Esophagus muscularis mucosa (tissue), 4 donors: ENCODE measurements at regions not wholly inside any gene's neighbourhood (a gene's known extent, or its start where the extent isn't known, plus 50 kb on each side); places are given as distances from the start of the nearest gene placed in this dataset.

Source experiments
- CTCF ChIP-seq, 3 experiments: fragments of 200-600 bp in 2 of 3; fragments of 450-650 bp in 1 of 3; sonication (generic) in 2 of 3; IDR thresholded peaks; one replicate each; pipeline ENCODE4 v1.5.1; 2017 to 2019; ENCODE audit warnings: antibody characterized with exemption in 3 of 3, mild to moderate bottlenecking in 2 of 3, moderate library complexity in 1 of 3
- EP300 ChIP-seq: sonication (generic); formaldehyde crosslinking; IDR thresholded peaks from one replicate; pipeline ENCODE4 v1.6.1; 2017; ENCODE audit warnings: antibody characterized with exemption
- POLR2A ChIP-seq: fragments of 450-650 bp; IDR thresholded peaks from one replicate; pipeline ENCODE4 v1.6.1; 2017; ENCODE audit warnings: antibody characterized with exemption, moderate library complexity, mild to moderate bottlenecking, low read depth
- POLR2AphosphoS5 ChIP-seq, 2 donors: sonication (generic); formaldehyde crosslinking; IDR thresholded peaks; one replicate each; pipeline ENCODE4 v1.6.1; 2017; ENCODE audit warnings: antibody characterized with exemption in 2 of 2

- TF ChIP-seq POLR2A: no peak
- TF ChIP-seq CTCF (IDR thresholded peaks at IDR 0.05): no peak
- no peak for TF ChIP-seq POLR2AphosphoS5 (IDR thresholded peaks at IDR 0.05)
- TF ChIP-seq EP300: no peak
Measured at GRCh38 chr12:115296613-115297198, 612.7 kb upstream of the TBX3 start.
